ENCODE measurements at regions not wholly inside any gene's neighbourhood (a gene's known extent, or its start where the extent isn't known, plus 50 kb on each side); places are given as distances from the start of the nearest gene placed in this dataset.

DNA sequence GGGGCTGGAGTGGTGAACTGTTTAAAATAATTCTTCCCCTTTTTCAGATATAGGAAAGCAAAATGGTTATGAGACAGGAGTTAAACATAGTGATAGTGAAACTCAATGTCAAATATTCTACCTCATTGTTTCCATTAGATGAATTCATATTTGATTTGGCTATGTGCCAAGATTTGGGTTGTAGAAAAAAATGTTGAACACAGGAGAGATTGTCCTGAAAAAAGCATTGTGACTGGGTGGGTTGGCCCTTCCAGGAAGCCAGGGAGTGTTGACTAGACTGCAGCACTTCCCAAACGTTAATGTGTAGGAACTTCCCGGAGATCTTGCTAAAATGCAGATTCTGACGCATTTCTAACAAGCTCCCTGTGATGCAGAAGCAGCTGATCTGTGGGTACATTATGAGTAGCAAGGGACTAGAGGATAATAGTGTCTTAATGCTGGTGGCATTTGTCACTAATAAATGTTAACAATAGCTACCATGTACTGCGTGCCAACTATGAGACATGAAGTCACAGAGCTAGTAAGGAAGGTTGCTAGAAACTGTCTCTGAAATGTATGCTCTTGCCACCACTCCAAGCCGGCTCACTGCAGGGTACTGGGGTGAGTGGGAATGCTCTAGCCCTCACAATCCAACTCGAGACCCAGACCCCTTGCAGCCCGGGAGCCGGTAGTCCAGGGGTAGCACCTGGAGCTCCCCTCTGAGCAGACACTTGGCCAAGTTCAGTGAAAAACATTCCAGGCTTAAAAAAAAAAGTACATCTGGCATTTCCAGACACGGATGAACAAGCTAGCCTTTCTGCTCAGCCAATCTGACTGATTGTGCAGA lies 120.6 kb downstream of the CD47 start:
- TF ChIP-seq, protein P1, sequence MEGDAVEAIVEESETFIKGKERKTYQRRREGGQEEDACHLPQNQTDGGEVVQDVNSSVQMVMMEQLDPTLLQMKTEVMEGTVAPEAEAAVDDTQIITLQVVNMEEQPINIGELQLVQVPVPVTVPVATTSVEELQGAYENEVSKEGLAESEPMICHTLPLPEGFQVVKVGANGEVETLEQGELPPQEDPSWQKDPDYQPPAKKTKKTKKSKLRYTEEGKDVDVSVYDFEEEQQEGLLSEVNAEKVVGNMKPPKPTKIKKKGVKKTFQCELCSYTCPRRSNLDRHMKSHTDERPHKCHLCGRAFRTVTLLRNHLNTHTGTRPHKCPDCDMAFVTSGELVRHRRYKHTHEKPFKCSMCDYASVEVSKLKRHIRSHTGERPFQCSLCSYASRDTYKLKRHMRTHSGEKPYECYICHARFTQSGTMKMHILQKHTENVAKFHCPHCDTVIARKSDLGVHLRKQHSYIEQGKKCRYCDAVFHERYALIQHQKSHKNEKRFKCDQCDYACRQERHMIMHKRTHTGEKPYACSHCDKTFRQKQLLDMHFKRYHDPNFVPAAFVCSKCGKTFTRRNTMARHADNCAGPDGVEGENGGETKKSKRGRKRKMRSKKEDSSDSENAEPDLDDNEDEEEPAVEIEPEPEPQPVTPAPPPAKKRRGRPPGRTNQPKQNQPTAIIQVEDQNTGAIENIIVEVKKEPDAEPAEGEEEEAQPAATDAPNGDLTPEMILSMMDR (IDR thresholded peaks at IDR 0.05; ENCODE audit: low read depth, low read length), result no peak
- Histone ChIP-seq H3K27ac (ENCODE audit: low read depth, low read length) (no peak overlapping the region), H3K9me3 (ENCODE audit: control insufficient read depth, insufficient read depth, low read length) (no peaks in the 10 kb centered on the region), H3K27me3 (ENCODE audit: control insufficient read depth, insufficient read depth, low read length) (no peaks in the 10 kb centered on the region), H3K4me3 (ENCODE audit: low read depth, low read length) (no peak overlapping the region)
- ChIA-PET CTCF (interaction anchor here (0.6 to 1.0 kb wide), 2 partner anchors 43 to 130 kb away, joined by 3 read pairs; no protein-coding TSS in a partner anchor), POLR2A (no interaction called here)
- DNase-seq (ENCODE audit: low read depth, low spot score), result no peak

DNA sequence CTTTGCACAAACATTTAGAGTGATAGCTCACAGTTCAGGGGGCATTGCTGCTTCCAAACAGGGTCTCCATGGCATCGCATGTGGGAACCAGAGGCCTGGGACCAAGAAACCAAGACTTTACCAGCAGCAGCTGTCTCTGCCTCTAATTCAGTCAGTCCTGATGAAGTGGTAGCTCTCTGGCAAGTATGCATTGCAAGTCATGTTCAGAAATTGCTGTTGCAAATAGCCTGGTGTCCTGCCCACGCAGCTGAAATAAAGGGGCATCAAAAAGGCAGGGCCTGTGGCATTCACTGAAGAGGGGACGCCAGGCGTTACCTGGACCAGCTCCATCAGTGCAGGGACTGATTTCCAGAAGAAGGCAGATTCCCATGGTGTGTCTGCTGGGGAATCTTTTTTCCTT lies 121.3 kb downstream of the CD47 start:
- TF ChIP-seq, protein P1 (IDR thresholded peaks at IDR 0.05; ENCODE audit: low read depth, low read length), result no peak
- POLR2A ChIA-PET, result no interaction called here
- Histone ChIP-seq H3K9me3 (ENCODE audit: control insufficient read depth, insufficient read depth, low read length) (no peaks in the 10 kb centered on the region), H3K27ac (ENCODE audit: low read depth, low read length) (no peak overlapping the region), H3K27me3 (ENCODE audit: control insufficient read depth, insufficient read depth, low read length) (no peaks in the 10 kb centered on the region), H3K4me3 (ENCODE audit: low read depth, low read length) (no peak overlapping the region)
- CTCF ChIA-PET, result interaction anchor here (1.0 kb wide), 1 partner anchor 42 kb away, joined by 3 read pairs; no protein-coding TSS in a partner anchor
- no peak for DNase-seq (ENCODE audit: low read depth, low spot score)

DNA sequence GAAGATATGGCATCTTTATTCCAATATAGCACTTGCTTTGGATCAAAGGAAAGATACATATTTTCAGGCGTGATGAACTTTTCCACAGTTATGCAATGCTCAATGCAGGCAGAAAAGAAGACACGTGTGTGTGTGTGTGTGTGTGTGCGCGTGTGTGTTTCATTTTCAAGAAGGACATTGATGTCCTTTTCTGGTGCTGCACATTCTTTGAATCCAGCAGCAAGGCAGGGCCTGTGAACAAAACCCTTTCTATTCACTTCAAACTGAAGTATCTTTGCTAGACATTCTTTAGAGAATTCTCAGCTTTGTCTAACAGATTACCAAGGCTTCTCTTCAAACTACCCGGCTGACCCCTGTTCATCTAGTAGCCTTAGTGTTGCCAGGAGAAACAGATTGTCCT lies 124.6 kb downstream of the CD47 start:
- DNase-seq (ENCODE audit: low read depth, low spot score), result no peak
- TF ChIP-seq, protein P1 (IDR thresholded peaks at IDR 0.05; ENCODE audit: low read depth, low read length), result no peak
- Histone ChIP-seq H3K27ac (ENCODE audit: low read depth, low read length) (no peak overlapping the region), H3K4me3 (ENCODE audit: low read depth, low read length) (no peak overlapping the region), H3K27me3 (ENCODE audit: control insufficient read depth, insufficient read depth, low read length) (no peaks in the 10 kb centered on the region), H3K9me3 (ENCODE audit: control insufficient read depth, insufficient read depth, low read length) (no peaks in the 10 kb centered on the region)
- POLR2A ChIA-PET, result no interaction called here
- CTCF ChIA-PET, result no interaction called here

GRCh38 chr3:107965136-107965655 lies 125.6 kb downstream of the CD47 start:
- CTCF ChIA-PET, result no interaction called here
- Histone ChIP-seq H3K9me3 (ENCODE audit: control insufficient read depth, insufficient read depth, low read length) (no peaks in the 10 kb centered on the region), H3K27ac (ENCODE audit: low read depth, low read length) (no peak overlapping the region), H3K4me3 (ENCODE audit: low read depth, low read length) (no peak overlapping the region), H3K27me3 (ENCODE audit: control insufficient read depth, insufficient read depth, low read length) (no peaks in the 10 kb centered on the region)
- DNase-seq (ENCODE audit: low read depth, low spot score), result no peak
- TF ChIP-seq, protein P1 (IDR thresholded peaks at IDR 0.05; ENCODE audit: low read depth, low read length), result no peak
- POLR2A ChIA-PET, result no interaction called here

- Histone ChIP-seq H3K27me3 (ENCODE audit: control insufficient read depth, insufficient read depth, low read length) (no peaks in the 10 kb centered on the region), H3K9me3 (ENCODE audit: control insufficient read depth, insufficient read depth, low read length) (no peaks in the 10 kb centered on the region), H3K4me3 (ENCODE audit: low read depth, low read length) (no peak overlapping the region), H3K27ac (ENCODE audit: low read depth, low read length) (no peak overlapping the region)
- TF ChIP-seq, protein P1 (IDR thresholded peaks at IDR 0.05; ENCODE audit: low read depth, low read length), result no peak
- POLR2A ChIA-PET, result no interaction called here
- CTCF ChIA-PET, result no interaction called here
- no peak for DNase-seq (ENCODE audit: low read depth, low spot score)
These were observed 127.2 kb downstream of the CD47 start for GRCh38 chr3:107963581-107963980.

Measured in AG04450 (cell line).